ENCODE measurements at regions not wholly inside any gene's neighbourhood (a gene's known extent, or its start where the extent isn't known, plus 50 kb on each side); places are given as distances from the start of the nearest gene placed in this dataset.

- TF ChIP-seq, protein P1, sequence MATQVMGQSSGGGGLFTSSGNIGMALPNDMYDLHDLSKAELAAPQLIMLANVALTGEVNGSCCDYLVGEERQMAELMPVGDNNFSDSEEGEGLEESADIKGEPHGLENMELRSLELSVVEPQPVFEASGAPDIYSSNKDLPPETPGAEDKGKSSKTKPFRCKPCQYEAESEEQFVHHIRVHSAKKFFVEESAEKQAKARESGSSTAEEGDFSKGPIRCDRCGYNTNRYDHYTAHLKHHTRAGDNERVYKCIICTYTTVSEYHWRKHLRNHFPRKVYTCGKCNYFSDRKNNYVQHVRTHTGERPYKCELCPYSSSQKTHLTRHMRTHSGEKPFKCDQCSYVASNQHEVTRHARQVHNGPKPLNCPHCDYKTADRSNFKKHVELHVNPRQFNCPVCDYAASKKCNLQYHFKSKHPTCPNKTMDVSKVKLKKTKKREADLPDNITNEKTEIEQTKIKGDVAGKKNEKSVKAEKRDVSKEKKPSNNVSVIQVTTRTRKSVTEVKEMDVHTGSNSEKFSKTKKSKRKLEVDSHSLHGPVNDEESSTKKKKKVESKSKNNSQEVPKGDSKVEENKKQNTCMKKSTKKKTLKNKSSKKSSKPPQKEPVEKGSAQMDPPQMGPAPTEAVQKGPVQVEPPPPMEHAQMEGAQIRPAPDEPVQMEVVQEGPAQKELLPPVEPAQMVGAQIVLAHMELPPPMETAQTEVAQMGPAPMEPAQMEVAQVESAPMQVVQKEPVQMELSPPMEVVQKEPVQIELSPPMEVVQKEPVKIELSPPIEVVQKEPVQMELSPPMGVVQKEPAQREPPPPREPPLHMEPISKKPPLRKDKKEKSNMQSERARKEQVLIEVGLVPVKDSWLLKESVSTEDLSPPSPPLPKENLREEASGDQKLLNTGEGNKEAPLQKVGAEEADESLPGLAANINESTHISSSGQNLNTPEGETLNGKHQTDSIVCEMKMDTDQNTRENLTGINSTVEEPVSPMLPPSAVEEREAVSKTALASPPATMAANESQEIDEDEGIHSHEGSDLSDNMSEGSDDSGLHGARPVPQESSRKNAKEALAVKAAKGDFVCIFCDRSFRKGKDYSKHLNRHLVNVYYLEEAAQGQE (IDR thresholded peaks at IDR 0.05; ENCODE audit: unreplicated experiment): no peak
- no peak for TF ChIP-seq POLR2AphosphoS5 (IDR thresholded peaks at IDR 0.05; ENCODE audit: low read depth)
- TF ChIP-seq, protein P2, sequence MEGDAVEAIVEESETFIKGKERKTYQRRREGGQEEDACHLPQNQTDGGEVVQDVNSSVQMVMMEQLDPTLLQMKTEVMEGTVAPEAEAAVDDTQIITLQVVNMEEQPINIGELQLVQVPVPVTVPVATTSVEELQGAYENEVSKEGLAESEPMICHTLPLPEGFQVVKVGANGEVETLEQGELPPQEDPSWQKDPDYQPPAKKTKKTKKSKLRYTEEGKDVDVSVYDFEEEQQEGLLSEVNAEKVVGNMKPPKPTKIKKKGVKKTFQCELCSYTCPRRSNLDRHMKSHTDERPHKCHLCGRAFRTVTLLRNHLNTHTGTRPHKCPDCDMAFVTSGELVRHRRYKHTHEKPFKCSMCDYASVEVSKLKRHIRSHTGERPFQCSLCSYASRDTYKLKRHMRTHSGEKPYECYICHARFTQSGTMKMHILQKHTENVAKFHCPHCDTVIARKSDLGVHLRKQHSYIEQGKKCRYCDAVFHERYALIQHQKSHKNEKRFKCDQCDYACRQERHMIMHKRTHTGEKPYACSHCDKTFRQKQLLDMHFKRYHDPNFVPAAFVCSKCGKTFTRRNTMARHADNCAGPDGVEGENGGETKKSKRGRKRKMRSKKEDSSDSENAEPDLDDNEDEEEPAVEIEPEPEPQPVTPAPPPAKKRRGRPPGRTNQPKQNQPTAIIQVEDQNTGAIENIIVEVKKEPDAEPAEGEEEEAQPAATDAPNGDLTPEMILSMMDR (conservative IDR thresholded peaks at IDR 0.05; ENCODE audit: low read depth in 2 of 2): no peak
Measured at GRCh38 chr4:17232566-17233253, 279.2 kb downstream of the QDPR start.

All from GM23338 (cell line).